Right atrium auricular region (tissue), 2 donors: ENCODE measurements at regions not wholly inside any gene's neighbourhood (a gene's known extent, or its start where the extent isn't known, plus 50 kb on each side); places are given as distances from the start of the nearest gene placed in this dataset.

Experiments
- DNase-seq: peaks from one replicate; pipeline ENCODE4 v3.0.0-alpha.2; 2019; ENCODE audit warnings: low spot score
- H3K27ac ChIP-seq, 2 donors: fragments of 200-600 bp; sonication (generic); 1 replicate in 1 of 2; 2 replicates in 1 of 2; pipeline ENCODE4 v1.5.1; 2016 to 2019
- H3K27me3 ChIP-seq, 2 donors: fragments of 200-600 bp; sonication (generic); one replicate each; pipeline versions ENCODE4 v1.5.1 to v1.6.0; 2017 to 2019
- H3K36me3 ChIP-seq: fragments of 200-600 bp; sonication (generic); one replicate; pipeline ENCODE4 v1.5.1; 2016
- H3K4me1 ChIP-seq, 2 donors: fragments of 200-600 bp; sonication (generic); one replicate each; pipeline versions ENCODE4 v1.5.1 to v1.6.0; 2017 to 2019
- H3K4me3 ChIP-seq, 2 donors: fragments of 200-600 bp; sonication (generic); 1 replicate in 1 of 2; 2 replicates in 1 of 2; pipeline ENCODE4 v1.5.1; 2017 to 2019; ENCODE audit warnings: mild to moderate bottlenecking in 1 of 2, moderate library complexity in 1 of 2
- H3K9me3 ChIP-seq, 2 donors: fragments of 200-600 bp; sonication (generic); one replicate each; pipeline ENCODE4 v1.5.1; 2019
- CTCF ChIP-seq, 2 donors: fragments of 200-600 bp; sonication (generic); IDR thresholded peaks; one replicate each; pipeline ENCODE4 v1.5.1; 2019; ENCODE audit warnings: antibody characterized with exemption in 2 of 2

- no peak overlapping the region for H3K27ac ChIP-seq
- H3K9me3 ChIP-seq, result no peaks in the 10 kb centered on the region
- no peaks in the 10 kb centered on the region for H3K36me3 ChIP-seq
- no peak overlapping the region for H3K4me3 ChIP-seq
- no peaks in the 10 kb centered on the region for H3K27me3 ChIP-seq
- DNase-seq, result no peak
- TF ChIP-seq CTCF (IDR thresholded peaks at IDR 0.05), result no peak
- no peaks in the 10 kb centered on the region for H3K4me1 ChIP-seq
These were observed 89.5 kb downstream of the SLITRK6 start for GRCh38 chr13:85709721-85710120.

- Histone ChIP-seq H3K27ac (no peak overlapping the region), H3K9me3 (no peaks in the 10 kb centered on the region), H3K4me3 (no peak overlapping the region), H3K4me1 (no peaks in the 10 kb centered on the region), H3K36me3 (no peaks in the 10 kb centered on the region), H3K27me3 (no peaks in the 10 kb centered on the region)
- DNase-seq, result no peak
- TF ChIP-seq CTCF (IDR thresholded peaks at IDR 0.05), result no peak
These were observed 90.1 kb downstream of the SLITRK6 start for GRCh38 chr13:85709072-85709471.

- no peak for DNase-seq
- Histone ChIP-seq H3K4me3 (no peak overlapping the region), H3K27ac (no peak overlapping the region), H3K36me3 (no peaks in the 10 kb centered on the region), H3K4me1 (no peaks in the 10 kb centered on the region), H3K27me3 (no peaks in the 10 kb centered on the region), H3K9me3 (no peaks in the 10 kb centered on the region)
- no peak for TF ChIP-seq CTCF (IDR thresholded peaks at IDR 0.05)
These were observed 98.3 kb downstream of the SLITRK6 start for GRCh38 chr13:85700906-85701305.

- no peak for TF ChIP-seq CTCF (IDR thresholded peaks at IDR 0.05)
- Histone ChIP-seq H3K27ac (no peak overlapping the region), H3K4me3 (no peak overlapping the region), H3K9me3 (no peaks in the 10 kb centered on the region), H3K27me3 (no peaks in the 10 kb centered on the region), H3K36me3 (no peaks in the 10 kb centered on the region), H3K4me1 (no peaks in the 10 kb centered on the region)
- DNase-seq, result no peak
These were observed 101.0 kb downstream of the SLITRK6 start for GRCh38 chr13:85698256-85698655.

- no peak for TF ChIP-seq CTCF (IDR thresholded peaks at IDR 0.05)
- Histone ChIP-seq H3K36me3 (no peaks in the 10 kb centered on the region), H3K9me3 (no peaks in the 10 kb centered on the region), H3K27ac (no peak overlapping the region), H3K27me3 (no peaks in the 10 kb centered on the region), H3K4me3 (no peak overlapping the region), H3K4me1 (no peaks in the 10 kb centered on the region)
- no peak for DNase-seq
These were observed 104.2 kb downstream of the SLITRK6 start for GRCh38 chr13:85694992-85695391.

GRCh38 chr13:85693889-85694511, 105.2 kb downstream of the SLITRK6 start:
- DNase-seq, result no peak
- TF ChIP-seq CTCF (IDR thresholded peaks at IDR 0.05), result no peak
- no peaks in the 10 kb centered on the region for H3K36me3 ChIP-seq
- no peak overlapping the region for H3K4me3 ChIP-seq
- H3K27me3 ChIP-seq, result no peaks in the 10 kb centered on the region
- no peaks in the 10 kb centered on the region for H3K9me3 ChIP-seq
- H3K4me1 ChIP-seq, result no peaks in the 10 kb centered on the region
- no peak overlapping the region for H3K27ac ChIP-seq
